GM12892 (cell line): ENCODE measurements at regions not wholly inside any gene's neighbourhood (a gene's known extent, or its start where the extent isn't known, plus 50 kb on each side); places are given as distances from the start of the nearest gene placed in this dataset.

Source experiments
- POLR2A ChIP-seq: IDR thresholded peaks from 2 replicates; pipeline ENCODE4 v1.6.1; 2011; ENCODE audit warnings: low read depth, low read length, control low read depth
- POLR2AphosphoS5 ChIP-seq: IDR thresholded peaks from 2 replicates; pipeline ENCODE4 v1.6.1; 2011; ENCODE audit warnings: low read depth, low read length, control low read depth

DNA sequence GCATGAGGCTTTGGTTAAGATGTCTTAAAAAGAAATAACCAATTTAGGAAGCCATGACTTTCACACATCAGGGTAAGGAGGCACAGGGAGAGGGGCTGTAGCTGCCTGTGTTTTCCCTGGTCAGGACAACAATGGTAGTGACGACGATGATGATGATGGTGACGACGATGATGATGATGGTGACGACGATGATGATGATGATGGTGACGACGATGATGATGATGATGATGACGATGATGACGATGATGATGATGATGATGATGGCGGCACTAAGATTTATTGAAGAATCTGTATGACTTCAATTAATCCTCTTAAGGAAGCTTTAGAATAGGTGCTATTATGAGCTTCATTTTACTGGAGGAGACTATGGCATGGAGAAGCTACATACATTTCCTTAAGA is 284.1 kb upstream of the TNRC6C start:
- TF ChIP-seq POLR2A (no peak), POLR2AphosphoS5 (no peak)
